ENCODE measurements at regions not wholly inside any gene's neighbourhood (a gene's known extent, or its start where the extent isn't known, plus 50 kb on each side); places are given as distances from the start of the nearest gene placed in this dataset.

GRCh38 chr12:5185435-5186069 is 141.9 kb downstream of the KCNA5 start (continued):
- TF ChIP-seq ZNF462 (CRISPR knock-in tag; IDR thresholded peaks at IDR 0.05) (no peak), JUNB (IDR thresholded peaks at IDR 0.05; ENCODE audit: unreplicated experiment) (no peak), EZH2phosphoT487 (IDR thresholded peaks at IDR 0.05; ENCODE audit: unreplicated experiment) (no peak), CREB1 (CRISPR knock-in tag; IDR thresholded peaks at IDR 0.05; ENCODE audit: low read depth) (no peak)

- H3F3A ChIP-seq (replicated peaks; ENCODE audit: low read depth), result no peaks in the 10 kb centered on the region
- H4K20me1 ChIP-seq (replicated peaks; ENCODE audit: insufficient read depth), result no peaks in the 10 kb centered on the region
- no peaks in the 10 kb centered on the region for H3K27me3 ChIP-seq (ENCODE audit: insufficient read depth)
- TF ChIP-seq CREB1 (CRISPR knock-in tag; IDR thresholded peaks at IDR 0.05; ENCODE audit: low read depth) (no peak), CTCF (conservative IDR thresholded peaks at IDR 0.05; ENCODE audit: low read depth in 2 of 2) (no peak), JUNB (IDR thresholded peaks at IDR 0.05; ENCODE audit: unreplicated experiment) (no peak), ZNF114 (CRISPR knock-in tag; IDR thresholded peaks at IDR 0.05) (no peak), ZNF331 (CRISPR knock-in tag; IDR thresholded peaks at IDR 0.05; ENCODE audit: low read depth) (no peak), REST (IDR thresholded peaks at IDR 0.05; ENCODE audit: unreplicated experiment) (no peak), NANOG (IDR thresholded peaks at IDR 0.05; ENCODE audit: borderline replicate concordance) (no peak), EZH2 (IDR thresholded peaks at IDR 0.05; ENCODE audit: low read depth, unreplicated experiment) (no peak)
These were observed 143.0 kb downstream of the KCNA5 start for GRCh38 chr12:5186715-5187114.

More at GRCh38 chr12:5186715-5187114, 143.0 kb downstream of the KCNA5 start:
- ATAC-seq, result no peak
- no peaks in the 10 kb centered on the region for H3K79me2 ChIP-seq (replicated peaks; ENCODE audit: insufficient read depth)
- peaks cover 7% of the 10 kb centered on the region; the same call in 1 of the 2 replicates for H3K9me2 ChIP-seq (ENCODE audit: insufficient read depth)
- no peak overlapping the region for H3K4me3 ChIP-seq
- Mint-ChIP-seq H3K27me3 (ENCODE audit: insufficient read depth, low read depth, poor library complexity) (peaks cover 2% of the 10 kb centered on the region), H3K9me3 (no peaks in the 10 kb centered on the region), H3K36me3 (ENCODE audit: low read depth) (no peaks in the 10 kb centered on the region; the same call in 2 of the 3 replicates), H3K4me1 (peaks cover 5% of the 10 kb centered on the region; the same call in 2 of the 3 replicates), H3K4me3 (no peak overlapping the region), H3K27ac (no peak overlapping the region)
- H3K36me3 ChIP-seq (ENCODE audit: insufficient read depth), result no peaks in the 10 kb centered on the region
- DNase-seq (ENCODE audit: low spot score), result no peak
- H2AFZ ChIP-seq, result no peak overlapping the region
- no peaks in the 10 kb centered on the region for H3K4me1 ChIP-seq (ENCODE audit: insufficient read depth)
- H3K4me2 ChIP-seq, result no peak overlapping the region
- no peak overlapping the region for H3K27ac ChIP-seq (ENCODE audit: low read depth)
